GM20000 (cell line): ENCODE measurements at regions not wholly inside any gene's neighbourhood (a gene's known extent, or its start where the extent isn't known, plus 50 kb on each side); places are given as distances from the start of the nearest gene placed in this dataset.

Source experiments
- DNase-seq: peaks from one replicate; pipeline ENCODE4 v3.0.0; 2012; ENCODE audit warnings: low spot score
- TF ChIP-seq, protein P1 (sequence below): IDR thresholded peaks from 2 replicates; pipeline ENCODE4 v1.5.1; 2012; ENCODE audit warnings: mild to moderate bottlenecking, control low read depth; ENCODE audit errors: extremely low read depth, missing control alignments

DNA sequence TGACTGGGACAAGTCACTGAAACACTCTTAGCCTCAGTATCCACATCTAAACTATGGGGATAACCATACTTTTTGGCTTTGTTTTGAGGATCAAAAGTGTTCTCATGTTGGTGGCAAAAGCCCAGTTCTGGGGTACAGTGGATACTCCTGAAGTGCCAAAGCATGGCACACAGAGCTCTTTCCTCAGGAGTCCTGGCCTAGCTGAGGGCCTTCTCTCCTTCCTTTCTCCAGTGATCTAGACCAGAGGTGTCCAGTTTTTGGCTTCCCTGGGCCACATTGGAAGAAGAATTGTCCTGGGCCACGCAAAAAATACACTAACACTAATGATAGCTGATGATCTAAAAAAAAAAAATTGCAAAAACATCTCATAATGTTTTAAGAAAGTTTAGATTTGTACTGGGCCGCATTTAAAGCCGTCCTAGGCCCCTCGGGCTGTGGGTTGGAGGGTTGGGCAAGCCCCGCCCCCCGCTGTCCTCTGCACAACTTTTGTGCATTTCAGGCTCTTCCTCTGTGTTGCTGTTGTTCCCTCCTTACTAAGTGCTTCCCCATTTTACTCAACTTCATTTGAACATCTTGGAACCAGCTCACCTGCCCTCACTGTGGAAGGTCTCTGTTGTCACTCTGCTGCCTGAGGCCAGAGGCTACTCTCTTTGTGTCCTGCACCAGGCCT, 337.0 kb downstream of the CYRIA start:
- no peak for DNase-seq
- TF ChIP-seq, protein P1, sequence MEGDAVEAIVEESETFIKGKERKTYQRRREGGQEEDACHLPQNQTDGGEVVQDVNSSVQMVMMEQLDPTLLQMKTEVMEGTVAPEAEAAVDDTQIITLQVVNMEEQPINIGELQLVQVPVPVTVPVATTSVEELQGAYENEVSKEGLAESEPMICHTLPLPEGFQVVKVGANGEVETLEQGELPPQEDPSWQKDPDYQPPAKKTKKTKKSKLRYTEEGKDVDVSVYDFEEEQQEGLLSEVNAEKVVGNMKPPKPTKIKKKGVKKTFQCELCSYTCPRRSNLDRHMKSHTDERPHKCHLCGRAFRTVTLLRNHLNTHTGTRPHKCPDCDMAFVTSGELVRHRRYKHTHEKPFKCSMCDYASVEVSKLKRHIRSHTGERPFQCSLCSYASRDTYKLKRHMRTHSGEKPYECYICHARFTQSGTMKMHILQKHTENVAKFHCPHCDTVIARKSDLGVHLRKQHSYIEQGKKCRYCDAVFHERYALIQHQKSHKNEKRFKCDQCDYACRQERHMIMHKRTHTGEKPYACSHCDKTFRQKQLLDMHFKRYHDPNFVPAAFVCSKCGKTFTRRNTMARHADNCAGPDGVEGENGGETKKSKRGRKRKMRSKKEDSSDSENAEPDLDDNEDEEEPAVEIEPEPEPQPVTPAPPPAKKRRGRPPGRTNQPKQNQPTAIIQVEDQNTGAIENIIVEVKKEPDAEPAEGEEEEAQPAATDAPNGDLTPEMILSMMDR: no peak

DNA sequence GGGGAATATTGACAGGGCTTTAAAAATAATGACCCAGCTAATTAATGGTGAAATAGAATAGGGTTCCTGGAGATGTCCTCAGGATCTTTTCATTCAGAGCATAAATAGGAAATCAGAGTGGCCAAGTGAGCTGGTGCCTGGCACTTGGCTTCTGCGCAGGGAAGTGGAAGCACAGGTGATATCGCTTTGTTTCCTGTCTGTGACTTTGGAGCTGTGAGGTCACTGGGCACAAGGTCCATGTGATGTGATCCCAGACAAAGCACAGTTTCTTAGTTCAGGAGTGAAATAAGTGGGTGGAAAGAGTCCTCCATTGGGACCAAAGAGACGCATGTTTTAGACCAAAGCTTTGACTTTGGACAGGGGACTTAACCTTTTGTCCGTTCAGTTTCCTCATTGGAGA, 338.3 kb downstream of the CYRIA start:
- no peak for DNase-seq
- TF ChIP-seq, protein P1: no peak

DNA sequence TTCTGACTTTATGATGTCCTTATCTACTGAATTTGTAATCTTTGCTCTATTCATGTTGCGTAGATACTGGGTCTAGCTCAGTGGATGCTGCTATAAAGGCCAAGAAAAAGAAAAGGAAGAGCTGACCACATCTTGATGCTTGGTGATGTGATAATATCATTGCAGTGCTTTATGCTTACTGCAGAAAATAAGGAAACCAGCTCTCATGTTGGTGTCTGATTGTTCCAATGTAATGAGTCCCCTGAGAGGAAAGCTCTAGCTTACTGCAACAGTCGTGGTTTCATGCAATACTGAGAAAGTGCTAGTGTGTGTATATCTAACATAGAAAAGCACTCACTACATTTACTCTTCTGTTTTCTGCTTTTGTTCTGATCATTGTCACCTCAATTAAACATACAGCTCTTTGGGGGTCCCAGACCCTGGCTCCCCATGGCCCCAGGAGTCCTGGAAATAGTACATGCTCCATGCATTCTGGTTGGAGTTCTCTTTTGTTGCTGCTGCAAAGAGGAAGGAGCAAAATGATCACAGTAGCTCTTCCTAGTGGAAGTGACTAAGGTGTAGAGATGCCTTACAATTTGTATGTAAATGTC, 338.8 kb downstream of the CYRIA start:
- no peak for DNase-seq
- TF ChIP-seq, protein P1: no peak

DNA sequence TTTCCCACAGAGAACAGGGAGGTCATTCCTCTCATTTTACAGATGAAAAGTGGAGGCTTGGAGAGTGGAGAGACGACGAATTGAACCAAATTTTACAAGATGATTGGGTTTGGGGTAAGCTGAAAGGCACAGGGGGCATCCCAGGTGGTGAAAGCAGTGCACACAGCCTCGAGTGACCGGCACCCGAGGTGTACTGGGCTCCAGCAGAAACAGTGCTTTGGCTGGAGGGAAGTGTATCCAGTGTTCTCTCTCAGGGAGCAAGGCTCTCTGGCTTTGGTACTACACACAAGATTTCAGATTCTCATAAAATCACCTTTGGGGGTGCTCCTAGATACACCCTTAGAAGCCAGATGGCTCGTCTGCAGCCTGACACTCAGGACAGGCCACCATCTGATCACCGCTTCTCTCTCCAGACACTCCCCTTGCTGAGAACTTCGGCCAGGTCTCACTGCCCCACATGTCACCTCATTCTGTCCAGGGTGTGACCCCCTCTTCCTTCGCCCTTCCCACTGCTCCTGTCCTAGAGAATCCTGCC, 339.6 kb downstream of the CYRIA start:
- no peak for DNase-seq
- TF ChIP-seq, protein P1: no peak

DNA sequence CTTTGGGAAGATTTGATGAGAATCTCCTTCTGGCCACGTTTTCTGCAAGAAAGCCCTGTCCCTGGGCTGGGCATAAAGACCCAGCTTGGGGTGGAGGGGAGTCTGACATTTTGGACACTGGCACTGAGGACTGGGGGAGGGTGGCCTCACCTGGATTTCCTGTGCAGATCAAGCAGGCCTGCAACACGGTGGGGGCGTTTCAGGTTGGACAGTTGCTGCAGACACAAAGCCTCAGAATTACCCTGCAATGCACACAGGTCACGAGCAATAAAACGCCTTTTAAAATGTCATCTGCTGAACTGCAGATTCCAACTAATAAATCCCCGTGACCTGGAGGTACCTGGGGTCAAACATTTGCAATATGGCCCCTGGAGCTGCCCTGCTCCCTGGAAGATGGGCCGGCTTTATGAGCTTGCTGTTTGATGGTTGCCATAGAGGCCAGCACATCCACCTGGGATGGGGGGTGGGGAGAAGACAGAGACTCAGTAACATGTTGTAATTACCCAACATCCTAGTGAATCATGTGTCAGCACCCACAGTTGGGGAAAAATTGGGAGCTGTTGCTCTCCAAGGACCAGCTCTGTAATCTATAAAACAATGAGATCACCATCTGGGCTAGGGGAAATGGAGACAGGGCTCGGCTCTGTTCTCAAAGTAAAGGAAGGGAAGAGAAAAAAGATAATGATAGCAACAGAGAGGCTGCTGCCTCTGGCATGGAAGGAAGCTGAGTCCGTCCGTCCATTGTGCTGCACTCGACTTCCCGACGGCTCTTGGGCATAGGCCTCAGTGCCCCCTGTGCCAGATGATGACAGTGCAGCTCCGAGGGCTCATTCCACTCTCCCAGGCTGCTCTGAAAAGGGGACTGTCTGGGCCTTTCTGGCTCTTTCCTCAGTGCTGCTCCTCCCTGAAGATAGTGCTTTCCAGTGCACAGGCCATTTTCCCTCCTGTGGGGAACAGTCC, 340.3 kb downstream of the CYRIA start:
- TF ChIP-seq, protein P1: no peak
- no peak for DNase-seq

DNA sequence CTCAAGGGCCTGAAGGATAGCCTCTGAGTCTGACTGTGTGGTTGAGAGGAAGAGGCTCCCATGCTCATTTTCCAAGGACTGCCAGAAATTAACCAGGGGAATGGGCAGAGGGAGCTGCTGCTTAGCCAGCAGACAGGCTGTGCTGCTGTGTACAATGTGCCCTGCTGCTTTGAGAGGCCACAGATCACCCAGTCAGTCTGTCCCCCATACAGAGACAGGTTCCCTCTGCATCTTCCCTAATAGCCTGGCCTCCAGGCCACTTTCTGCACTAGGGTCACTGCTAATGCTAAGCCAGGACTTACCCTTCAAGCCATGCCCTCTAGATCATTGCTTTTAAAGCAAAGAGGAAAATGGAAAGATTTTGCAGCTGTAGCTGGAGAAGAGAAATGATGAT, 341.1 kb downstream of the CYRIA start:
- TF ChIP-seq, protein P1: no peak
- DNase-seq: no peak
